ENCODE measurements at regions not wholly inside any gene's neighbourhood (a gene's known extent, or its start where the extent isn't known, plus 50 kb on each side); places are given as distances from the start of the nearest gene placed in this dataset.

- Mint-ChIP-seq H3K4me1 (peaks cover 22% of the 10 kb centered on the region), H3K27ac (peak overlapping the region; percentile 0 to 18 (median 6)), H3K4me3 (no peak overlapping the region), H3K36me3 (ENCODE audit: low read depth) (no peaks in the 10 kb centered on the region), H3K9me3 (peaks cover 3% of the 10 kb centered on the region), H3K27me3 (ENCODE audit: low read depth) (no peaks in the 10 kb centered on the region)
- no peak for TF ChIP-seq CTCF (IDR thresholded peaks at IDR 0.05; ENCODE audit: unreplicated experiment in 3 of 3)
These were observed 156.0 kb downstream of the PCDH18 start for GRCh38 chr4:137376312-137376711.

GRCh38 chr4:137375111-137375850, 157.0 kb downstream of the PCDH18 start:
- H3K9me3 Mint-ChIP-seq: peaks cover 3% of the 10 kb centered on the region

GRCh38 chr4:137370679-137371078, 161.6 kb downstream of the PCDH18 start:
- Mint-ChIP-seq H3K4me3 (no peak overlapping the region), H3K27ac (peak overlapping the region; percentile 56 to 82 (median 73)), H3K9me3 (no peaks in the 10 kb centered on the region), H3K4me1 (peaks cover 25% of the 10 kb centered on the region), H3K36me3 (ENCODE audit: low read depth) (no peaks in the 10 kb centered on the region), H3K27me3 (ENCODE audit: low read depth) (no peaks in the 10 kb centered on the region)
- TF ChIP-seq CTCF (IDR thresholded peaks at IDR 0.05; ENCODE audit: unreplicated experiment in 3 of 3): no peak

More at GRCh38 chr4:137375111-137375850, 157.0 kb downstream of the PCDH18 start:
- peak overlapping the region in 2 of 3 experiments; percentile 0 to 66 for H3K27ac Mint-ChIP-seq
- H3K27me3 Mint-ChIP-seq (ENCODE audit: low read depth): no peaks in the 10 kb centered on the region
- H3K36me3 Mint-ChIP-seq (ENCODE audit: low read depth): no peaks in the 10 kb centered on the region
- no peak overlapping the region for H3K4me3 Mint-ChIP-seq
- no peak for TF ChIP-seq CTCF (IDR thresholded peaks at IDR 0.05; ENCODE audit: unreplicated experiment in 3 of 3)
- peaks cover 28% of the 10 kb centered on the region for H3K4me1 Mint-ChIP-seq

- Mint-ChIP-seq H3K36me3 (ENCODE audit: low read depth) (no peaks in the 10 kb centered on the region), H3K4me1 (peaks cover 25% of the 10 kb centered on the region), H3K27me3 (ENCODE audit: low read depth) (no peaks in the 10 kb centered on the region), H3K4me3 (no peak overlapping the region), H3K27ac (peak overlapping the region; percentile 56 to 82 (median 73)), H3K9me3 (no peaks in the 10 kb centered on the region)
- TF ChIP-seq CTCF (IDR thresholded peaks at IDR 0.05; ENCODE audit: unreplicated experiment in 3 of 3): no peak
These were observed 162.1 kb downstream of the PCDH18 start for GRCh38 chr4:137370206-137370633.

GRCh38 chr4:137367620-137368019, 164.7 kb downstream of the PCDH18 start:
- Mint-ChIP-seq H3K4me1 (peaks cover 14% of the 10 kb centered on the region), H3K4me3 (no peak overlapping the region), H3K27me3 (ENCODE audit: low read depth) (no peaks in the 10 kb centered on the region), H3K27ac (no peak overlapping the region), H3K9me3 (no peaks in the 10 kb centered on the region), H3K36me3 (ENCODE audit: low read depth) (no peaks in the 10 kb centered on the region)
- no peak for TF ChIP-seq CTCF (IDR thresholded peaks at IDR 0.05; ENCODE audit: unreplicated experiment in 3 of 3)

GRCh38 chr4:137363496-137363895, 168.8 kb downstream of the PCDH18 start:
- no peak for TF ChIP-seq CTCF (IDR thresholded peaks at IDR 0.05; ENCODE audit: unreplicated experiment in 3 of 3)
- Mint-ChIP-seq H3K9me3 (no peaks in the 10 kb centered on the region), H3K27ac (no peak overlapping the region), H3K36me3 (ENCODE audit: low read depth) (no peaks in the 10 kb centered on the region), H3K27me3 (ENCODE audit: low read depth) (no peaks in the 10 kb centered on the region), H3K4me3 (no peak overlapping the region), H3K4me1 (peaks cover 24% of the 10 kb centered on the region)

Data from nephron (organoid).